Ovary (tissue), 7 donors: ENCODE measurements at regions not wholly inside any gene's neighbourhood (a gene's known extent, or its start where the extent isn't known, plus 50 kb on each side); places are given as distances from the start of the nearest gene placed in this dataset.
A peak's percentile ranks its signal among the peaks of the same experiment; 100 is the strongest.

Source experiments
- DNase-seq, 5 donors: peaks; one replicate each; pipeline ENCODE4 v3.0.0-alpha.2; 2019 to 2020
- H3K27ac ChIP-seq, 2 donors: fragments of 200-600 bp; one replicate each; pipeline versions ENCODE4 v1.5.1 to v1.8.0; 2019 to 2022
- H3K27me3 ChIP-seq: fragments of 200-600 bp; one replicate; pipeline ENCODE4 v1.8.0; 2022
- H3K36me3 ChIP-seq: fragments of 200-600 bp; sonication (generic); one replicate; pipeline ENCODE4 v1.5.1; 2019
- H3K4me1 ChIP-seq: one replicate; pipeline ENCODE4 v1.8.1; 2013; ENCODE audit warnings: mild to moderate bottlenecking, moderate library complexity; ENCODE audit not compliant: insufficient read depth
- H3K4me3 ChIP-seq: fragments of 200-600 bp; sonication (generic); one replicate; pipeline ENCODE4 v1.5.1; 2017
- H3K9me3 ChIP-seq, 2 donors: fragments of 200-600 bp in 1 of 2; sonication (generic) in 1 of 2; one replicate each; pipeline versions ENCODE4 v1.5.1 to v1.8.1; 2013 to 2019; ENCODE audit warnings: mild to moderate bottlenecking in 1 of 2, moderate library complexity in 1 of 2
- EP300 ChIP-seq: sonication (generic); formaldehyde crosslinking; IDR thresholded peaks from one replicate; pipeline ENCODE4 v1.6.1; 2017; ENCODE audit warnings: antibody characterized with exemption
- POLR2A ChIP-seq: fragments of 450-650 bp; IDR thresholded peaks from one replicate; pipeline ENCODE4 v1.6.1; 2017; ENCODE audit warnings: antibody characterized with exemption, mild to moderate bottlenecking, moderate library complexity
- WGBS, 3 donors: extraction: QIAGEN DNeasy Blood & Tissue Kit in 1 of 3; methylation state at CpG; one replicate each; pipeline versions ENCODE4 v1.1.5 to v1.1.7; 2013 to 2017; 5-methylcytosine and 5-hydroxymethylcytosine counted together
- intact Hi-C, 4 donors: fragments of 100-400 bp; cut with DNase I; formaldehyde crosslinking; loops; one replicate each; pipeline versions ENCODE4 v1.11.0 to v1.15.1; 2022 to 2023
- TF ChIP-seq, protein P1 (sequence below), 3 donors: fragments of 450-650 bp in 2 of 3; fragments of 200-600 bp in 1 of 3; IDR thresholded peaks; one replicate each; pipeline versions ENCODE4 v1.5.1 to v1.8.0; 2016 to 2022; ENCODE audit warnings: antibody characterized with exemption in 3 of 3, mild to moderate bottlenecking in 1 of 3
- donor health status: DM: no; HTN: no; CAD: no; lungs with moderate emphysema.
- donor health status: DM: no; HTN: no; CAD: no.
- donor health status: Bipolar disorder and iron deficiency.
- donor health status: DM: no; HTN: no; CAD: no.
- donor health status: DM: yes; HTN: yes; CAD: no.

- no peaks in the 10 kb centered on the region for H3K9me3 ChIP-seq
- no peak overlapping the region for H3K4me3 ChIP-seq
- no peak overlapping the region for H3K27ac ChIP-seq
- intact Hi-C loops = no loop called here
- H3K4me1 ChIP-seq = peaks cover 3% of the 10 kb centered on the region
- TF ChIP-seq POLR2A (no peak), EP300 (no peak)
- TF ChIP-seq, protein P1, sequence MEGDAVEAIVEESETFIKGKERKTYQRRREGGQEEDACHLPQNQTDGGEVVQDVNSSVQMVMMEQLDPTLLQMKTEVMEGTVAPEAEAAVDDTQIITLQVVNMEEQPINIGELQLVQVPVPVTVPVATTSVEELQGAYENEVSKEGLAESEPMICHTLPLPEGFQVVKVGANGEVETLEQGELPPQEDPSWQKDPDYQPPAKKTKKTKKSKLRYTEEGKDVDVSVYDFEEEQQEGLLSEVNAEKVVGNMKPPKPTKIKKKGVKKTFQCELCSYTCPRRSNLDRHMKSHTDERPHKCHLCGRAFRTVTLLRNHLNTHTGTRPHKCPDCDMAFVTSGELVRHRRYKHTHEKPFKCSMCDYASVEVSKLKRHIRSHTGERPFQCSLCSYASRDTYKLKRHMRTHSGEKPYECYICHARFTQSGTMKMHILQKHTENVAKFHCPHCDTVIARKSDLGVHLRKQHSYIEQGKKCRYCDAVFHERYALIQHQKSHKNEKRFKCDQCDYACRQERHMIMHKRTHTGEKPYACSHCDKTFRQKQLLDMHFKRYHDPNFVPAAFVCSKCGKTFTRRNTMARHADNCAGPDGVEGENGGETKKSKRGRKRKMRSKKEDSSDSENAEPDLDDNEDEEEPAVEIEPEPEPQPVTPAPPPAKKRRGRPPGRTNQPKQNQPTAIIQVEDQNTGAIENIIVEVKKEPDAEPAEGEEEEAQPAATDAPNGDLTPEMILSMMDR (IDR thresholded peaks at IDR 0.05) = no peak
- no peaks in the 10 kb centered on the region for H3K27me3 ChIP-seq
- DNase-seq = no peak
- no peaks in the 10 kb centered on the region for H3K36me3 ChIP-seq
- 80 to 90% (median 90%) methylated on average over 1 of the region's 1 CpG for WGBS, 3 donors
These were observed 270.5 kb upstream of the P2RY1 start for GRCh38 chr3:152564459-152564858.

- 78 to 79% (median 79%) methylated on average over 4 of the region's 4 CpGs for WGBS, 3 donors
- no peak for TF ChIP-seq EP300
- TF ChIP-seq, protein P1 (IDR thresholded peaks at IDR 0.05) = peak; percentile 31 to 67 (median 62)
- no peak for TF ChIP-seq POLR2A
- Histone ChIP-seq H3K9me3 (no peaks in the 10 kb centered on the region), H3K4me1 (no peaks in the 10 kb centered on the region), H3K27ac (no peak overlapping the region), H3K36me3 (no peaks in the 10 kb centered on the region), H3K4me3 (no peak overlapping the region), H3K27me3 (no peaks in the 10 kb centered on the region)
- peak; percentile 72 to 85 (median 80) for DNase-seq
- intact Hi-C loops = loop anchor here in 1 of 4 donors (10.0 kb wide), 1 partner anchor 100 kb away; no protein-coding TSS in a partner anchor
These were observed 260.4 kb upstream of the P2RY1 start for GRCh38 chr3:152574461-152575079.

- Histone ChIP-seq H3K9me3 (no peaks in the 10 kb centered on the region), H3K27ac (no peak overlapping the region), H3K4me1 (no peaks in the 10 kb centered on the region), H3K4me3 (no peak overlapping the region), H3K27me3 (no peaks in the 10 kb centered on the region), H3K36me3 (no peaks in the 10 kb centered on the region)
- TF ChIP-seq POLR2A (no peak), EP300 (no peak)
- TF ChIP-seq, protein P1 (IDR thresholded peaks at IDR 0.05) = no peak
- intact Hi-C loops = loop anchor here in 1 of 4 donors (10.0 kb wide), 1 partner anchor 104 kb away; no protein-coding TSS in a partner anchor
- DNase-seq = no peak
These were observed 256.2 kb upstream of the P2RY1 start for GRCh38 chr3:152578769-152579168.

DNA sequence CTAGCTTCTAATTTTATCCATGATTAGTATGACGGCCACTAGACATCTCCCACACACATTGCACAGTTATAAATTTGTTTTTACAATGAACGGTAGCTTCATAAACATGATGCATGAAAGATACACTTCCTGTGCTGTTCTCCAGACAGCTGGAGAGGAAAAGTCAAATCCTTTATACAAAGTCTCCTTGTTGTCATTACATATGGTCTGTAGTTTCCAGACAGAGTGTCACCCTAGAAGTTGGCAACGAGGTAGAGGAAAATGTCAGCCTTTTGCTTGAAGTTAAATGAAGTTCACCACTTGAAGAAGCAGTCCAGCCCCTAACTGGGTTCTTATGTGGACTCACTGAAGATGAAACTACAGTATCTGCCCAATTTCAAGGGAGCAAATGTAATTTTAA lies 253.0 kb upstream of the P2RY1 start:
- H3K4me1 ChIP-seq = no peaks in the 10 kb centered on the region
- WGBS, 3 donors = 27 to 46% (median 37%) methylated on average over 3 of the region's 3 CpGs
- no peak for DNase-seq
- no peaks in the 10 kb centered on the region for H3K36me3 ChIP-seq
- no peaks in the 10 kb centered on the region for H3K27me3 ChIP-seq
- no peak overlapping the region for H3K4me3 ChIP-seq
- TF ChIP-seq, protein P1 (IDR thresholded peaks at IDR 0.05) = no peak
- TF ChIP-seq EP300 (no peak), POLR2A (no peak)
- H3K9me3 ChIP-seq = no peaks in the 10 kb centered on the region
- intact Hi-C loops = no loop called here
- H3K27ac ChIP-seq = no peak overlapping the region
